ENCODE measurements at regions not wholly inside any gene's neighbourhood (a gene's known extent, or its start where the extent isn't known, plus 50 kb on each side); places are given as distances from the start of the nearest gene placed in this dataset.

DNA sequence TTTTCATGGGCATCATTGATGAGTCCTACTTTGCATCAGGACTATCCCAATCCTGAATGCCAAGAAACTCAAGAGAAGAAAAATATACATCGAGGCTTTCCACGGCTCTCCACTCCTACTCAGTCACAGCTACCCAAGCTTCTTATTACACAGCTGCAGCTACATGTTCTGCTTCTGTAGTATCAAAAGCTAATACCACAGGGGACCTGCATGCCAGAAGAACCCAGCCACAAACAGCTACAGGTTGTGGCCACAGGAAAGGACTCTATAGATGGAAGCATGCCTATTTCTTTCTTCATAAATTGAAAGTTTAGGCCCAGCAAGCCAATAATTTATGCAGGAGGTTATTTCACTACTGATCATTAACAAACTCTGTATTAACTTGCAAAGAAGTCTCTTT lies 209.7 kb upstream of the EGLN3 start:
- TF ChIP-seq, protein P1, sequence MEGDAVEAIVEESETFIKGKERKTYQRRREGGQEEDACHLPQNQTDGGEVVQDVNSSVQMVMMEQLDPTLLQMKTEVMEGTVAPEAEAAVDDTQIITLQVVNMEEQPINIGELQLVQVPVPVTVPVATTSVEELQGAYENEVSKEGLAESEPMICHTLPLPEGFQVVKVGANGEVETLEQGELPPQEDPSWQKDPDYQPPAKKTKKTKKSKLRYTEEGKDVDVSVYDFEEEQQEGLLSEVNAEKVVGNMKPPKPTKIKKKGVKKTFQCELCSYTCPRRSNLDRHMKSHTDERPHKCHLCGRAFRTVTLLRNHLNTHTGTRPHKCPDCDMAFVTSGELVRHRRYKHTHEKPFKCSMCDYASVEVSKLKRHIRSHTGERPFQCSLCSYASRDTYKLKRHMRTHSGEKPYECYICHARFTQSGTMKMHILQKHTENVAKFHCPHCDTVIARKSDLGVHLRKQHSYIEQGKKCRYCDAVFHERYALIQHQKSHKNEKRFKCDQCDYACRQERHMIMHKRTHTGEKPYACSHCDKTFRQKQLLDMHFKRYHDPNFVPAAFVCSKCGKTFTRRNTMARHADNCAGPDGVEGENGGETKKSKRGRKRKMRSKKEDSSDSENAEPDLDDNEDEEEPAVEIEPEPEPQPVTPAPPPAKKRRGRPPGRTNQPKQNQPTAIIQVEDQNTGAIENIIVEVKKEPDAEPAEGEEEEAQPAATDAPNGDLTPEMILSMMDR (IDR thresholded peaks at IDR 0.05; ENCODE audit: low read depth, low read length), result no peak
- TF ChIP-seq EZH2phosphoT487 (IDR thresholded peaks at IDR 0.05; ENCODE audit: low read depth), result no peak

Data from OCI-LY3 (cell line).